CD4-positive, alpha-beta T cell treated with Interleukin-15 for 4 hours (primary cell): ENCODE measurements at regions not wholly inside any gene's neighbourhood (a gene's known extent, or its start where the extent isn't known, plus 50 kb on each side); places are given as distances from the start of the nearest gene placed in this dataset.

Experiments
- DNase-seq: peaks from one replicate; pipeline ENCODE4 v3.0.0-alpha.2; 2020; ENCODE audit warnings: low spot score

GRCh38 chrX:131703646-131704045 is 159.8 kb downstream of the OR13H1 start:
- no peak for DNase-seq

- no peak for DNase-seq
Measured at GRCh38 chrX:131704136-131704695, 160.3 kb downstream of the OR13H1 start.

GRCh38 chrX:131709553-131709952 is 165.7 kb downstream of the OR13H1 start:
- DNase-seq, result no peak

GRCh38 chrX:131711478-131711867 is 167.6 kb downstream of the OR13H1 start:
- DNase-seq, result no peak

- DNase-seq, result no peak
Measured at GRCh38 chrX:131723646-131724045, 179.8 kb downstream of the OR13H1 start.

GRCh38 chrX:131724292-131724691 is 180.4 kb downstream of the OR13H1 start:
- DNase-seq, result no peak

GRCh38 chrX:131725001-131725654 is 181.3 kb downstream of the OR13H1 start:
- DNase-seq, result no peak

GRCh38 chrX:131727778-131728177 is 183.9 kb downstream of the OR13H1 start:
- no peak for DNase-seq

- no peak for DNase-seq
Measured at GRCh38 chrX:131728295-131729145, 184.6 kb downstream of the OR13H1 start.

GRCh38 chrX:131729295-131729694 is 185.4 kb downstream of the OR13H1 start:
- no peak for DNase-seq

GRCh38 chrX:131734621-131735020 is 190.7 kb downstream of the OR13H1 start:
- no peak for DNase-seq

GRCh38 chrX:131735127-131735526 is 191.3 kb downstream of the OR13H1 start:
- no peak for DNase-seq

- DNase-seq, result no peak
Measured at GRCh38 chrX:131739823-131740222, 195.9 kb downstream of the OR13H1 start.

GRCh38 chrX:131741103-131741581 is 197.3 kb downstream of the OR13H1 start:
- DNase-seq, result no peak

- DNase-seq, result no peak
Measured at GRCh38 chrX:131745942-131746489, 202.1 kb downstream of the OR13H1 start.

GRCh38 chrX:131746491-131746968 is 202.7 kb downstream of the OR13H1 start:
- DNase-seq, result no peak

- DNase-seq, result no peak
Measured at GRCh38 chrX:131747173-131747572, 203.3 kb downstream of the OR13H1 start.

GRCh38 chrX:131752493-131753198 is 208.8 kb downstream of the OR13H1 start:
- no peak for DNase-seq

- no peak for DNase-seq
Measured at GRCh38 chrX:131762802-131763234, 218.9 kb downstream of the OR13H1 start.

- DNase-seq, result no peak
Measured at GRCh38 chrX:131763674-131764073, 219.8 kb downstream of the OR13H1 start.

- DNase-seq, result no peak
Measured at GRCh38 chrX:131764216-131764615, 220.3 kb downstream of the OR13H1 start.
